SU-DHL-6 (cell line): ENCODE measurements at regions not wholly inside any gene's neighbourhood (a gene's known extent, or its start where the extent isn't known, plus 50 kb on each side); places are given as distances from the start of the nearest gene placed in this dataset.

ENCODE experiments used
- H2AFZ ChIP-seq: fragments of 200-600 bp; sonication (generic); 2 replicates; pipeline ENCODE4 v1.6.1; 2014; ENCODE audit warnings: low read depth, mild to moderate bottlenecking, moderate library complexity, mixed read lengths, antibody characterized with exemption, low read length; ENCODE audit not compliant: severe bottlenecking
- H3F3A ChIP-seq: fragments of 200-600 bp; shearing (Covaris generic); 2 replicates; pipeline ENCODE4 v1.6.0; 2016; ENCODE audit warnings: antibody characterized with exemption, mild to moderate bottlenecking; ENCODE audit not compliant: insufficient read depth
- H3K27ac ChIP-seq: fragments of 200-600 bp; sonication (generic); 2 replicates; pipeline ENCODE4 v1.5.1; 2016; ENCODE audit warnings: low read depth, mild to moderate bottlenecking, low read length, moderate library complexity, mixed read lengths
- H3K27me3 ChIP-seq: fragments of 200-600 bp; sonication (generic), shearing (Covaris generic); 2 replicates; pipeline ENCODE4 v1.6.0; 2014; ENCODE audit warnings: mild to moderate bottlenecking, low read length
- H3K36me3 ChIP-seq: fragments of 200-600 bp; sonication (generic); 2 replicates; pipeline ENCODE4 v1.6.1; 2014; ENCODE audit warnings: mild to moderate bottlenecking, low read length, mixed read lengths
- H3K4me2 ChIP-seq: fragments of 300-600, 200-600 bp; shearing (Covaris generic), sonication (generic); 2 replicates; pipeline ENCODE4 v1.6.0; 2014; ENCODE audit warnings: low read length, low read depth, mild to moderate bottlenecking; ENCODE audit not compliant: poor library complexity, severe bottlenecking
- H3K4me3 ChIP-seq: fragments of 200-600 bp; sonication (generic); 2 replicates; pipeline ENCODE4 v1.5.1; 2014; ENCODE audit warnings: antibody characterized with exemption, low read length, mild to moderate bottlenecking, mixed read lengths; ENCODE audit not compliant: insufficient read depth, poor library complexity, severe bottlenecking
- H3K79me2 ChIP-seq: fragments of 200-600 bp; sonication (generic); 2 replicates; pipeline ENCODE4 v1.6.1; 2014; ENCODE audit warnings: mild to moderate bottlenecking, low read length, moderate library complexity; ENCODE audit not compliant: insufficient read depth
- H3K9ac ChIP-seq: fragments of 200-600 bp; sonication (generic); 2 replicates; pipeline ENCODE4 v1.7.0; 2014; ENCODE audit warnings: mild to moderate bottlenecking, low read length
- H3K9me2 ChIP-seq: fragments of 200-600 bp; sonication (generic); replicated peaks from 2 replicates; pipeline ENCODE4 v1.6.1; 2014; ENCODE audit warnings: low read length; ENCODE audit not compliant: insufficient read depth
- H3K9me3 ChIP-seq: fragments of 200-600 bp; sonication (generic); 2 replicates; pipeline ENCODE4 v1.6.1; 2014; ENCODE audit warnings: low read length, mixed read lengths; ENCODE audit not compliant: insufficient read depth
- H4K20me1 ChIP-seq: fragments of 200-600 bp; sonication (generic); 2 replicates; pipeline ENCODE4 v1.6.1; 2014; ENCODE audit warnings: low read depth, mild to moderate bottlenecking, antibody characterized with exemption, low read length, moderate library complexity, mixed read lengths
- EZH2phosphoT487 ChIP-seq: fragments of 200-600 bp; sonication (generic), shearing (Covaris generic); conservative IDR thresholded peaks from 2 replicates; pipeline ENCODE4 v1.6.1; 2018; ENCODE audit warnings: mild to moderate bottlenecking, antibody characterized with exemption, low read length, moderate library complexity, mixed read lengths
- TF ChIP-seq, protein P1 (sequence below): fragments of 200-600 bp; sonication (generic); IDR thresholded peaks from one replicate; pipeline ENCODE4 v1.5.1; 2017; ENCODE audit warnings: antibody characterized with exemption, mild to moderate bottlenecking, low read length, moderate library complexity; ENCODE audit not compliant: insufficient read depth, poor library complexity, severe bottlenecking

DNA sequence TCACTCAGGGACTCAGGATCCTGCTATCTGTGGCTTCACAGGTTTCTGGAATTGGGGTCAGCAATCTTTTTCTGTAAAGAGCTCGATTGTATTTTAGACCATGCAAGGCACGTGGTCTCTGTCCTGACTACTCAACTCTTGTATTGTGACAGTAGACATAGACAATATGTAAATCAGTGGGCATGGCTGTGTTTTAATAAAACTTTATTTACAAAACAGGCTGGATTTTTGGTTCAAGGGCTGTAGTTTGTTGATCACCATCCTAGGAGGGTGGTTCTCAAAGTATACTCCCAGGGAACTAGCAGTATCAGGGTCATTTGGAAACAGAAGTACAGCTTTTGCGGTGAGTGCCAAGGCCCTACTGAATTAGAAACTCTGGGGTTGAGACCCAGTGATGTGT, 108.2 kb upstream of the CRHR1 start:
- Histone ChIP-seq H3K27ac (no peak overlapping the region), H3K36me3 (no peaks in the 10 kb centered on the region), H3K27me3 (no peaks in the 10 kb centered on the region), H3F3A (no peaks in the 10 kb centered on the region), H4K20me1 (no peaks in the 10 kb centered on the region), H3K9me3 (no peaks in the 10 kb centered on the region), H3K9ac (no peak overlapping the region), H3K79me2 (no peaks in the 10 kb centered on the region), H3K4me2 (no peak overlapping the region), H2AFZ (no peak overlapping the region), H3K4me3 (no peak overlapping the region), H3K9me2 (no peaks in the 10 kb centered on the region)
- TF ChIP-seq EZH2phosphoT487 = no peak
- TF ChIP-seq, protein P1, sequence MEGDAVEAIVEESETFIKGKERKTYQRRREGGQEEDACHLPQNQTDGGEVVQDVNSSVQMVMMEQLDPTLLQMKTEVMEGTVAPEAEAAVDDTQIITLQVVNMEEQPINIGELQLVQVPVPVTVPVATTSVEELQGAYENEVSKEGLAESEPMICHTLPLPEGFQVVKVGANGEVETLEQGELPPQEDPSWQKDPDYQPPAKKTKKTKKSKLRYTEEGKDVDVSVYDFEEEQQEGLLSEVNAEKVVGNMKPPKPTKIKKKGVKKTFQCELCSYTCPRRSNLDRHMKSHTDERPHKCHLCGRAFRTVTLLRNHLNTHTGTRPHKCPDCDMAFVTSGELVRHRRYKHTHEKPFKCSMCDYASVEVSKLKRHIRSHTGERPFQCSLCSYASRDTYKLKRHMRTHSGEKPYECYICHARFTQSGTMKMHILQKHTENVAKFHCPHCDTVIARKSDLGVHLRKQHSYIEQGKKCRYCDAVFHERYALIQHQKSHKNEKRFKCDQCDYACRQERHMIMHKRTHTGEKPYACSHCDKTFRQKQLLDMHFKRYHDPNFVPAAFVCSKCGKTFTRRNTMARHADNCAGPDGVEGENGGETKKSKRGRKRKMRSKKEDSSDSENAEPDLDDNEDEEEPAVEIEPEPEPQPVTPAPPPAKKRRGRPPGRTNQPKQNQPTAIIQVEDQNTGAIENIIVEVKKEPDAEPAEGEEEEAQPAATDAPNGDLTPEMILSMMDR = no peak

DNA sequence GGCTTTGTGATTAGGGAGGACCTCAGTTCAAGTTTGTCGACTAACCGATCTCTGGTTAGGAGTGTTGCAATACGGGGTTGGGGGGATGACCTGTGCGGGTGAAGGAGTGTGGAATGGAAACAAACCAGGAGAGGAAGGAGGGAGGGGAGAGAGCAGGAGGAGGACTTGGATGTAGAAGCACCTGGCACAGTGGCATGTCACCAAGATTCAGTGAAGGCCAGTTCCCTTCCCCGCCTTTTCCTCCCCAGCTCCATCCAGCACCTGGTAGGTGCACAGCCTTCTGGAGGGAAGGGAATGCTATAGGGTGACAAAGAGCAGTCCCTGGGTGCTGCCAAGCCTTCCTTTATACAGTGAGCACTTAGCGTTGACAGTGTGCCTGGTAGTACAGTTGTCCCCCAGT, 107.4 kb upstream of the CRHR1 start:
- Histone ChIP-seq H4K20me1 (no peaks in the 10 kb centered on the region), H3K4me2 (no peak overlapping the region), H3K79me2 (no peaks in the 10 kb centered on the region), H3K27ac (no peak overlapping the region), H2AFZ (no peak overlapping the region), H3K36me3 (no peaks in the 10 kb centered on the region), H3F3A (no peaks in the 10 kb centered on the region), H3K4me3 (no peak overlapping the region), H3K9ac (no peak overlapping the region), H3K9me2 (no peaks in the 10 kb centered on the region), H3K27me3 (no peaks in the 10 kb centered on the region), H3K9me3 (no peaks in the 10 kb centered on the region)
- TF ChIP-seq, protein P1 = no peak
- no peak for TF ChIP-seq EZH2phosphoT487

DNA sequence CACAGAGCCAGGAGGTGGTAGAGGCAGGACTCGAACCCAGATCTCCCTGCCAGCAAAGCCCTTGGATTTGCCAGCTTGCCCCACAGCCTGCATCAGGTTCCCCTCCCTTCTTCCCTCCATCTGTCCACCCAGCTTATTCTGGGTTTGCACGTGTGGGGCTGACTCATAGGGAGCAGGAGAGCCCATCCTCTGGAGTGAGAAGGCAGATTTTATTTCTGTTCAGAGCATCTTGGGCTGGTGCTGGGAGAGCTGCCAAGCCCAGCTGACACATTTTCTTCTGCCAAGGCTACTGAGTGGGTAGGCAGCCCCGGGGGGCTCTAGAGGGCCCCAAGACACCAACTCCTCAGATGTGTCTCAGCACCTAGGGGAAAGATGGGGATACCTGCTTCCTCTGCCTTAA, 106.3 kb upstream of the CRHR1 start:
- Histone ChIP-seq H3K27me3 (no peaks in the 10 kb centered on the region), H3K79me2 (no peaks in the 10 kb centered on the region), H2AFZ (no peak overlapping the region), H3K9ac (no peak overlapping the region), H3K9me2 (no peaks in the 10 kb centered on the region), H3K4me3 (no peak overlapping the region), H4K20me1 (no peaks in the 10 kb centered on the region), H3K36me3 (no peaks in the 10 kb centered on the region), H3K27ac (no peak overlapping the region), H3K9me3 (no peaks in the 10 kb centered on the region), H3K4me2 (no peak overlapping the region), H3F3A (no peaks in the 10 kb centered on the region)
- TF ChIP-seq, protein P1 = no peak
- no peak for TF ChIP-seq EZH2phosphoT487

DNA sequence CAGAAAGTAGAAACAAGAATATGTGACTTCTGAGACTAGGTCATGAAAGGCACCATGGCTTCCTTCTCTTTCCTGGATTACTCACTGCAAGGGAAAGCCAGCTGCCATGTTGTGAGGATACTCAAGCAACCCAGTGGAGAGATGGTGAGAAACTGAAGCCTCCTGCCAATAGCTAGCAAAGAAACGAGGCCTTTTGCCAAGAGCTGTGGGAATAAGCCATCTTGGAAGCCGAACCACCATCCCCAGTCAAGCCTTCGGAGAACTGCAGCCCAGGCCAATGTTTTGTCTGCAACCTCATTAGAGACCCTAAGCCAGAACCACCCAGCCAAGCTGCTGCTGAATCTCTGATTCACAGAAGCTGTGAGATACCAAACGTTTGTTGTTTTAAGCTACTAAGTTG, 104.7 kb upstream of the CRHR1 start:
- Histone ChIP-seq H3K79me2 (no peaks in the 10 kb centered on the region), H3K27ac (no peak overlapping the region), H4K20me1 (no peaks in the 10 kb centered on the region), H3K36me3 (no peaks in the 10 kb centered on the region), H3K9ac (no peak overlapping the region), H3K4me2 (no peak overlapping the region), H2AFZ (no peak overlapping the region), H3F3A (no peaks in the 10 kb centered on the region), H3K9me2 (no peaks in the 10 kb centered on the region), H3K27me3 (no peaks in the 10 kb centered on the region; the same call in 1 of the 2 replicates), H3K4me3 (no peak overlapping the region), H3K9me3 (no peaks in the 10 kb centered on the region)
- TF ChIP-seq, protein P1 = no peak
- TF ChIP-seq EZH2phosphoT487 = no peak
